Osteocyte (in vitro differentiated cells): ENCODE measurements at regions not wholly inside any gene's neighbourhood (a gene's known extent, or its start where the extent isn't known, plus 50 kb on each side); places are given as distances from the start of the nearest gene placed in this dataset.

Source experiments
- DNase-seq: peaks from one replicate; pipeline ENCODE4 v3.0.0; 2021; ENCODE audit warnings: mixed read lengths; ENCODE audit not compliant: unreplicated experiment; ENCODE audit errors: extremely low spot score
- H3K27ac Mint-ChIP-seq: one replicate; pipeline ENCODE4 v1.8.0; 2021; ENCODE audit warnings: mild to moderate bottlenecking, mixed read lengths; ENCODE audit not compliant: unreplicated experiment
- H3K27me3 Mint-ChIP-seq: one replicate; pipeline ENCODE4 v1.8.0; 2021; ENCODE audit warnings: mixed read lengths; ENCODE audit not compliant: unreplicated experiment
- H3K36me3 Mint-ChIP-seq: one replicate; pipeline ENCODE4 v1.8.0; 2021; ENCODE audit warnings: mixed read lengths; ENCODE audit not compliant: unreplicated experiment
- H3K4me1 Mint-ChIP-seq: one replicate; pipeline ENCODE4 v1.8.0; 2021; ENCODE audit warnings: mixed read lengths; ENCODE audit not compliant: unreplicated experiment
- H3K4me3 Mint-ChIP-seq: one replicate; pipeline ENCODE4 v1.8.0; 2021; ENCODE audit warnings: mild to moderate bottlenecking, moderate library complexity, mixed read lengths; ENCODE audit not compliant: unreplicated experiment
- H3K9me3 Mint-ChIP-seq: one replicate; pipeline ENCODE4 v1.8.0; 2021; ENCODE audit warnings: mixed read lengths; ENCODE audit not compliant: unreplicated experiment
- TF ChIP-seq, protein P1 (sequence below): fragments of 200-600 bp; sonication (generic); IDR thresholded peaks from 2 replicates; pipeline ENCODE4 v1.5.0; 2021; ENCODE audit warnings: antibody characterized with exemption, mild to moderate bottlenecking, moderate library complexity

DNA sequence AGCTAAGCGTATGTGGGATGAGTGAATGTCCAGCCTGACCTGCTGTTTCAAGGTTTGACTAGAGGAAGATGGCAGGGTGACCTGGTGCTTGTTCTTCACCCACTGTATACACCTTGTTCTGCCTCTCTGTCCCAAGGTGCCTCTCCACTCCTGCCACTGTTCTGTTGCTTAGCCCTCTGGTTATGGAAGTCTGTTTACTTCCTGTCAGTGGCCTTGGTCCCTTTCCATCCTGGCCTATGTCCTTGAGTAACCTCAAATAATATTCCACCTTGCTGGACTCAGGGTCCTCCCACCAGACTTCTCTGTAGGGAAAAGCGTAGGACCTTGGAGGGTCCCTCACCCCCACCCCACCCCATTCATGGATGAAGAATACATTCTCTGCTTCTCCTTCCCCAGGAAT, 73.2 kb upstream of the SALL1 start:
- H3K27me3 Mint-ChIP-seq = no peaks in the 10 kb centered on the region
- no peaks in the 10 kb centered on the region for H3K9me3 Mint-ChIP-seq
- DNase-seq = no peak
- no peak overlapping the region for H3K4me3 Mint-ChIP-seq
- H3K27ac Mint-ChIP-seq = no peak overlapping the region
- no peaks in the 10 kb centered on the region for H3K4me1 Mint-ChIP-seq
- no peaks in the 10 kb centered on the region for H3K36me3 Mint-ChIP-seq
- TF ChIP-seq, protein P1, sequence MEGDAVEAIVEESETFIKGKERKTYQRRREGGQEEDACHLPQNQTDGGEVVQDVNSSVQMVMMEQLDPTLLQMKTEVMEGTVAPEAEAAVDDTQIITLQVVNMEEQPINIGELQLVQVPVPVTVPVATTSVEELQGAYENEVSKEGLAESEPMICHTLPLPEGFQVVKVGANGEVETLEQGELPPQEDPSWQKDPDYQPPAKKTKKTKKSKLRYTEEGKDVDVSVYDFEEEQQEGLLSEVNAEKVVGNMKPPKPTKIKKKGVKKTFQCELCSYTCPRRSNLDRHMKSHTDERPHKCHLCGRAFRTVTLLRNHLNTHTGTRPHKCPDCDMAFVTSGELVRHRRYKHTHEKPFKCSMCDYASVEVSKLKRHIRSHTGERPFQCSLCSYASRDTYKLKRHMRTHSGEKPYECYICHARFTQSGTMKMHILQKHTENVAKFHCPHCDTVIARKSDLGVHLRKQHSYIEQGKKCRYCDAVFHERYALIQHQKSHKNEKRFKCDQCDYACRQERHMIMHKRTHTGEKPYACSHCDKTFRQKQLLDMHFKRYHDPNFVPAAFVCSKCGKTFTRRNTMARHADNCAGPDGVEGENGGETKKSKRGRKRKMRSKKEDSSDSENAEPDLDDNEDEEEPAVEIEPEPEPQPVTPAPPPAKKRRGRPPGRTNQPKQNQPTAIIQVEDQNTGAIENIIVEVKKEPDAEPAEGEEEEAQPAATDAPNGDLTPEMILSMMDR = no peak

- Mint-ChIP-seq H3K9me3 (peaks cover 13% of the 10 kb centered on the region), H3K27me3 (no peaks in the 10 kb centered on the region), H3K36me3 (no peaks in the 10 kb centered on the region), H3K4me3 (no peak overlapping the region), H3K27ac (no peak overlapping the region), H3K4me1 (no peaks in the 10 kb centered on the region)
- no peak for DNase-seq
- TF ChIP-seq, protein P1 = no peak
These were observed 70.9 kb upstream of the SALL1 start for GRCh38 chr16:51222016-51222415.

GRCh38 chr16:51211148-51211547, 60.1 kb upstream of the SALL1 start:
- H3K9me3 Mint-ChIP-seq = peaks cover 13% of the 10 kb centered on the region
- no peak overlapping the region for H3K27ac Mint-ChIP-seq
- no peaks in the 10 kb centered on the region for H3K27me3 Mint-ChIP-seq
- TF ChIP-seq, protein P1 = no peak
- no peaks in the 10 kb centered on the region for H3K4me1 Mint-ChIP-seq
- no peak overlapping the region for H3K4me3 Mint-ChIP-seq
- H3K36me3 Mint-ChIP-seq = no peaks in the 10 kb centered on the region
- DNase-seq = no peak

DNA sequence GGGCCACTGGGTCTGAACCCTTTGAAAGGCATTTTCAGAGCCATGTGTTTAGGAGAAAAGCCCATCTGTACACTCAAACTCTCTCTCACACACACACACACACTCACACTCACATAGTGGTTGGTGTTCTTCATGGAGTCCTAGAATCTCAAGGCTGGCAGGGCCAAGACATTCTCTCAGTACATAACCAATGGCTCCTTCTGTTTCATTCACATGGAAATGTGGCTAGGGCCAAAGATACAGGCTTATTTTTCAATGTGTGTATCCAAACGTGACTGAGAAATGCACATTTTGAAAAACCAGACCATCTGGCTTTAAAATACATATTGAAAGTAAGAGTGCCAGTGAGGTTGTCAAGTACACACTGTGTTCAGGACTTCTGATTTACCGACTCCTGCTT, 59.0 kb upstream of the SALL1 start:
- no peak overlapping the region for H3K27ac Mint-ChIP-seq
- no peaks in the 10 kb centered on the region for H3K36me3 Mint-ChIP-seq
- peaks cover 8% of the 10 kb centered on the region for H3K9me3 Mint-ChIP-seq
- no peaks in the 10 kb centered on the region for H3K27me3 Mint-ChIP-seq
- TF ChIP-seq, protein P1 = no peak
- DNase-seq = no peak
- no peak overlapping the region for H3K4me3 Mint-ChIP-seq
- H3K4me1 Mint-ChIP-seq = no peaks in the 10 kb centered on the region

- Mint-ChIP-seq H3K9me3 (peaks cover 14% of the 10 kb centered on the region), H3K4me1 (no peaks in the 10 kb centered on the region), H3K27me3 (no peaks in the 10 kb centered on the region), H3K27ac (no peak overlapping the region), H3K4me3 (no peak overlapping the region), H3K36me3 (no peaks in the 10 kb centered on the region)
- TF ChIP-seq, protein P1 = no peak
- no peak for DNase-seq
These were observed 50.5 kb upstream of the SALL1 start for GRCh38 chr16:51201604-51202003.
